Thymus (tissue), 11 donors: ENCODE measurements at regions not wholly inside any gene's neighbourhood (a gene's known extent, or its start where the extent isn't known, plus 50 kb on each side); places are given as distances from the start of the nearest gene placed in this dataset.
"Not testable (repeated sequence)": the region's sequence is repeated elsewhere in the genome, so short reads cannot be mapped to it uniquely, and the experiment has no call there.

ENCODE experiments used
- DNase-seq, 9 donors: peaks; one replicate each; pipeline ENCODE4 v3.0.0-alpha.2; 2013; ENCODE audit warnings: low spot score in 9 of 9, low read depth in 6 of 9, missing footprints in 1 of 9
- H3K27ac ChIP-seq, 2 donors: one replicate each; pipeline ENCODE4 v1.5.1; 2013; ENCODE audit warnings: control low read depth in 1 of 2, low read depth in 1 of 2, low read length in 1 of 2, mild to moderate bottlenecking in 1 of 2, moderate library complexity in 1 of 2
- H3K27me3 ChIP-seq, 2 donors: one replicate each; pipeline ENCODE4 v1.5.1; 2013; ENCODE audit warnings: low read length in 1 of 2; ENCODE audit not compliant: control insufficient read depth in 2 of 2, insufficient read depth in 1 of 2
- H3K36me3 ChIP-seq, 2 donors: one replicate each; pipeline ENCODE4 v1.5.1; 2013; ENCODE audit warnings: low read length in 1 of 2, mild to moderate bottlenecking in 1 of 2, moderate library complexity in 1 of 2; ENCODE audit not compliant: control insufficient read depth in 2 of 2, insufficient read depth in 2 of 2
- H3K4me1 ChIP-seq, 2 donors: one replicate each; pipeline ENCODE4 v1.5.1; 2013; ENCODE audit warnings: low read length in 2 of 2; ENCODE audit not compliant: control insufficient read depth in 2 of 2, insufficient read depth in 2 of 2
- H3K4me3 ChIP-seq, 2 donors: one replicate each; pipeline ENCODE4 v1.5.1; 2013; ENCODE audit warnings: low read length in 2 of 2, control low read depth in 1 of 2, mild to moderate bottlenecking in 1 of 2
- H3K9me3 ChIP-seq, 2 donors: one replicate each; pipeline ENCODE4 v1.5.1; 2013; ENCODE audit warnings: low read length in 1 of 2, mild to moderate bottlenecking in 1 of 2; ENCODE audit not compliant: control insufficient read depth in 2 of 2, insufficient read depth in 1 of 2
- WGBS: extraction: QIAGEN DNeasy Blood & Tissue Kit; methylation state at CpG from one replicate; pipeline ENCODE4 v1.1.7; 2013; 5-methylcytosine and 5-hydroxymethylcytosine counted together
- donor health status: healthy.

- Histone ChIP-seq H3K4me3 (no peak overlapping the region), H3K4me1 (no peaks in the 10 kb centered on the region), H3K9me3 (no peaks in the 10 kb centered on the region), H3K27me3 (no peaks in the 10 kb centered on the region), H3K27ac (no peak overlapping the region), H3K36me3 (no peaks in the 10 kb centered on the region)
- DNase-seq, result no peak
Observed at GRCh38 chr4:67343199-67343598, 202.1 kb downstream of the CENPC start.

GRCh38 chr4:67342291-67342690, 203.0 kb downstream of the CENPC start:
- Histone ChIP-seq H3K4me3 (no peak overlapping the region), H3K4me1 (no peaks in the 10 kb centered on the region), H3K36me3 (no peaks in the 10 kb centered on the region), H3K9me3 (no peaks in the 10 kb centered on the region), H3K27ac (no peak overlapping the region), H3K27me3 (no peaks in the 10 kb centered on the region)
- WGBS, result 46% methylated on average over 2 of the region's 2 CpGs
- DNase-seq, result no peak

GRCh38 chr4:67333664-67334063, 211.6 kb downstream of the CENPC start:
- Histone ChIP-seq H3K4me3 (no peak overlapping the region), H3K36me3 (no peaks in the 10 kb centered on the region), H3K27ac (no peak overlapping the region), H3K27me3 (no peaks in the 10 kb centered on the region), H3K9me3 (no peaks in the 10 kb centered on the region), H3K4me1 (no peaks in the 10 kb centered on the region)
- no peak for DNase-seq
- WGBS, result 80% methylated on average over 4 of the region's 4 CpGs

GRCh38 chr4:67332627-67333026, 212.7 kb downstream of the CENPC start:
- Histone ChIP-seq H3K27me3 (no peaks in the 10 kb centered on the region), H3K4me3 (no peak overlapping the region), H3K9me3 (no peaks in the 10 kb centered on the region), H3K4me1 (no peaks in the 10 kb centered on the region), H3K27ac (no peak overlapping the region), H3K36me3 (no peaks in the 10 kb centered on the region)
- WGBS, result 24% methylated on average over 4 of the region's 4 CpGs
- no peak for DNase-seq

GRCh38 chr4:67328393-67328792, 216.9 kb downstream of the CENPC start:
- H3K27me3 ChIP-seq, result no peaks in the 10 kb centered on the region
- H3K36me3 ChIP-seq, result no peaks in the 10 kb centered on the region
- H3K27ac ChIP-seq, result no peak overlapping the region
- H3K9me3 ChIP-seq, result no peaks in the 10 kb centered on the region
- DNase-seq, result no peak
- H3K4me3 ChIP-seq, result no peak overlapping the region
- 91% methylated on average over 1 of the region's 1 CpG for WGBS
- H3K4me1 ChIP-seq, result no peaks in the 10 kb centered on the region

GRCh38 chr4:67328018-67328278, 217.4 kb downstream of the CENPC start:
- H3K4me1 ChIP-seq, result no peaks in the 10 kb centered on the region
- H3K9me3 ChIP-seq, result no peaks in the 10 kb centered on the region
- H3K4me3 ChIP-seq, result no peak overlapping the region
- DNase-seq, result no peak
- no peaks in the 10 kb centered on the region for H3K27me3 ChIP-seq
- H3K36me3 ChIP-seq, result no peaks in the 10 kb centered on the region
- WGBS, result 67% methylated on average over 2 of the region's 2 CpGs
- no peak overlapping the region for H3K27ac ChIP-seq

GRCh38 chr4:67327245-67328017, 217.9 kb downstream of the CENPC start:
- Histone ChIP-seq H3K27ac (no peak overlapping the region), H3K27me3 (no peaks in the 10 kb centered on the region), H3K36me3 (no peaks in the 10 kb centered on the region), H3K4me1 (no peaks in the 10 kb centered on the region), H3K9me3 (no peaks in the 10 kb centered on the region), H3K4me3 (no peak overlapping the region)
- WGBS, result 7% methylated on average over 6 of the region's 6 CpGs
- peak; percentile 4 to 77 (median 41) for DNase-seq

- H3K4me3 ChIP-seq, result no peak overlapping the region
- no peaks in the 10 kb centered on the region for H3K36me3 ChIP-seq
- 29% methylated on average over 2 of the region's 2 CpGs for WGBS
- no peak overlapping the region for H3K27ac ChIP-seq
- H3K9me3 ChIP-seq, result no peaks in the 10 kb centered on the region
- DNase-seq, result no peak
- H3K27me3 ChIP-seq, result no peaks in the 10 kb centered on the region
- no peaks in the 10 kb centered on the region for H3K4me1 ChIP-seq
Observed at GRCh38 chr4:67325791-67326190, 219.5 kb downstream of the CENPC start.

GRCh38 chr4:67320645-67321044, 224.7 kb downstream of the CENPC start:
- Histone ChIP-seq H3K27me3 (no peaks in the 10 kb centered on the region), H3K9me3 (no peaks in the 10 kb centered on the region), H3K4me1 (no peaks in the 10 kb centered on the region), H3K27ac (no peak overlapping the region), H3K36me3 (no peaks in the 10 kb centered on the region), H3K4me3 (no peak overlapping the region)
- no peak for DNase-seq
- WGBS, result 88% methylated on average over 3 of the region's 3 CpGs

GRCh38 chr4:67319607-67320006, 225.7 kb downstream of the CENPC start:
- not testable (repeated sequence) for H3K9me3 ChIP-seq, H3K36me3 ChIP-seq, H3K4me3 ChIP-seq, DNase-seq, H3K4me1 ChIP-seq, H3K27me3 ChIP-seq, H3K27ac ChIP-seq
- 96% methylated on average over 6 of the region's 6 CpGs for WGBS
